ENCODE measurements at regions not wholly inside any gene's neighbourhood (a gene's known extent, or its start where the extent isn't known, plus 50 kb on each side); places are given as distances from the start of the nearest gene placed in this dataset.
"Not testable (repeated sequence)": the region's sequence is repeated elsewhere in the genome, so short reads cannot be mapped to it uniquely, and the experiment has no call there.

DNA sequence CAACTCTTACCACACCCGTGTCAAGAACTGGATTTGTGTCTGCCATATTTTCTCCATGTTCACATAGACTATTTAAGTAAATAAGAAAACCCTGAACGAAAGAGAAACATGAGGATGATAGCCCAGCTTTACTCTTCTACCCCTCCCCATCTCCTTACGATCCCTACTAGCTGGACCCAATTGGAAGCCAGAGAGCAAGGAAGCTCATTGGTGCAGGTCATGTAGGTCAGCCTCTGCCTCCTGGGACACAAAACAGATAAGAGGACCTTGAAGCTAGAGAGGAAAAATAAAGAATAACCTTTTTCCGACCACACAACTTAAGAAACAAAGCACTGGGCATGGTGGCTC lies 124.6 kb upstream of the ATF7IP start:
- H3K9me3 ChIP-seq (ENCODE audit: control insufficient read depth, insufficient read depth, low read length), result peaks cover 23% of the 10 kb centered on the region
- H3K27ac ChIP-seq (ENCODE audit: low read depth, low read length), result peak overlapping the region; percentile 81
- H3K4me2 ChIP-seq (ENCODE audit: low read length), result peak overlapping the region; percentile 71

DNA sequence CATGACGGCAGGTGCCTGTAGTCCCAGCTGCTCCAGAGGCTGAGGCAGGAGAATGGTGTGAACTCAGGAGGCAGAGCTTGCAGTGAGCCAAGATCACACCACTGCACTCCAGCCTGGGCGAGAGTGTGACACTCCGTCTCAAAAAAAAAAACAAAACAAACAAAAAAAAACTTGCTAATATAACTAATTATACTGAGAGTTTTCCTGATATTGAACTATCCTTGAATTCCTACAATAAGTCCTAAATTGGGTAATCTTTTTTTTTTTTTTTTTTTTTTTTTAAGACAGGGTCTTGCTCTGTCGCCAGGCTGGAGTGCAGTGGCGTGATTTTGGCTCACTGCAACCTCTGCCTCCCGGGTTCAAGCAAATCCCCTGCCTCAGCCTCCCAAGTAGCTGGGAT lies 122.7 kb upstream of the ATF7IP start:
- H3K79me2 ChIP-seq (ENCODE audit: control insufficient read depth, low read length); H3K27me3 ChIP-seq (ENCODE audit: control insufficient read depth, low read length); H3K4me2 ChIP-seq (ENCODE audit: low read length); H3K4me3 ChIP-seq (ENCODE audit: low read length); H3K27ac ChIP-seq (ENCODE audit: low read depth, low read length); H3K9me2 ChIP-seq (replicated peaks; ENCODE audit: control insufficient read depth, low read length); H4K20me1 ChIP-seq (ENCODE audit: control insufficient read depth, insufficient read depth, low read depth, low read length): not testable (repeated sequence)
- peaks cover 13% of the 10 kb centered on the region for H3F3A ChIP-seq (ENCODE audit: control insufficient read depth, insufficient read depth)
- H3K36me3 ChIP-seq (ENCODE audit: control insufficient read depth, low read length), result peaks cover 13% of the 10 kb centered on the region
- H3K9me3 ChIP-seq (ENCODE audit: control insufficient read depth, insufficient read depth, low read length), result peaks cover 23% of the 10 kb centered on the region
- H3K4me1 ChIP-seq (ENCODE audit: control insufficient read depth, low read length), result peaks cover 57% of the 10 kb centered on the region

More for the DNA sequence above, 124.6 kb upstream of the ATF7IP start:
- Histone ChIP-seq H3K36me3 (ENCODE audit: control insufficient read depth, low read length) (peaks cover 13% of the 10 kb centered on the region), H4K20me1 (ENCODE audit: control insufficient read depth, insufficient read depth, low read depth, low read length) (no peaks in the 10 kb centered on the region), H3F3A (ENCODE audit: control insufficient read depth, insufficient read depth) (peaks cover 13% of the 10 kb centered on the region), H3K9me2 (replicated peaks; ENCODE audit: control insufficient read depth, low read length) (no peaks in the 10 kb centered on the region), H3K4me3 (ENCODE audit: low read length) (peak overlapping the region; percentile 66), H3K79me2 (ENCODE audit: control insufficient read depth, low read length) (no peaks in the 10 kb centered on the region), H3K4me1 (ENCODE audit: control insufficient read depth, low read length) (peaks cover 49% of the 10 kb centered on the region), H3K27me3 (ENCODE audit: control insufficient read depth, low read length) (no peaks in the 10 kb centered on the region)
- TF ChIP-seq, protein P1, sequence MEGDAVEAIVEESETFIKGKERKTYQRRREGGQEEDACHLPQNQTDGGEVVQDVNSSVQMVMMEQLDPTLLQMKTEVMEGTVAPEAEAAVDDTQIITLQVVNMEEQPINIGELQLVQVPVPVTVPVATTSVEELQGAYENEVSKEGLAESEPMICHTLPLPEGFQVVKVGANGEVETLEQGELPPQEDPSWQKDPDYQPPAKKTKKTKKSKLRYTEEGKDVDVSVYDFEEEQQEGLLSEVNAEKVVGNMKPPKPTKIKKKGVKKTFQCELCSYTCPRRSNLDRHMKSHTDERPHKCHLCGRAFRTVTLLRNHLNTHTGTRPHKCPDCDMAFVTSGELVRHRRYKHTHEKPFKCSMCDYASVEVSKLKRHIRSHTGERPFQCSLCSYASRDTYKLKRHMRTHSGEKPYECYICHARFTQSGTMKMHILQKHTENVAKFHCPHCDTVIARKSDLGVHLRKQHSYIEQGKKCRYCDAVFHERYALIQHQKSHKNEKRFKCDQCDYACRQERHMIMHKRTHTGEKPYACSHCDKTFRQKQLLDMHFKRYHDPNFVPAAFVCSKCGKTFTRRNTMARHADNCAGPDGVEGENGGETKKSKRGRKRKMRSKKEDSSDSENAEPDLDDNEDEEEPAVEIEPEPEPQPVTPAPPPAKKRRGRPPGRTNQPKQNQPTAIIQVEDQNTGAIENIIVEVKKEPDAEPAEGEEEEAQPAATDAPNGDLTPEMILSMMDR (IDR thresholded peaks at IDR 0.05; ENCODE audit: low read depth, low read length, poor library complexity, severe bottlenecking), result no peak
- TF ChIP-seq EZH2phosphoT487 (IDR thresholded peaks at IDR 0.05; ENCODE audit: borderline replicate concordance, low read length), result no peak

DNA sequence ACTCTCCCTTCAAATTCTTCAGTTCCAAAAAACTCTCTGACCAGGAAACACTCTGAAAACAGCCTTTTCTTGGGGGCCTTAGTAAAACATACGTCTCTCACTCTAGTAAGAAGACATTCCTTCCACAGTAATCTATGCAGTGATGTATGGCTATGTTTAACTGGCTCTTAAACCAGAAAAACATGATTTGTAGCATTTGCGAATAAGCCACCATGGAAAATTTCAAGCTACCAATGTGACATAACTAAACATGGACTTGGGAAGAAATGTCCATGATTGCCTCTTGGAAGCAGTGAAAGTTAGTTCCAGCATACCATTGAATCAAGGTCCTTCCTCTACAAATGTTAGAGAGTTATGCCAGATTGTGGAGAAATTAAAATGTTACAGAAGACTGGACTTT lies 121.5 kb upstream of the ATF7IP start:
- no peak overlapping the region for H3K4me2 ChIP-seq (ENCODE audit: low read length)
- H3K4me1 ChIP-seq (ENCODE audit: control insufficient read depth, low read length), result peaks cover 51% of the 10 kb centered on the region
- H3K36me3 ChIP-seq (ENCODE audit: control insufficient read depth, low read length), result peaks cover 13% of the 10 kb centered on the region
- H3K27me3 ChIP-seq (ENCODE audit: control insufficient read depth, low read length), result no peaks in the 10 kb centered on the region
- H3K9me2 ChIP-seq (replicated peaks; ENCODE audit: control insufficient read depth, low read length), result no peaks in the 10 kb centered on the region
- H4K20me1 ChIP-seq (ENCODE audit: control insufficient read depth, insufficient read depth, low read depth, low read length), result no peaks in the 10 kb centered on the region
- no peaks in the 10 kb centered on the region for H3K79me2 ChIP-seq (ENCODE audit: control insufficient read depth, low read length)
- peak overlapping the region; percentile 53 for H3K27ac ChIP-seq (ENCODE audit: low read depth, low read length)
- peaks cover 23% of the 10 kb centered on the region for H3K9me3 ChIP-seq (ENCODE audit: control insufficient read depth, insufficient read depth, low read length)
- no peak overlapping the region for H3K4me3 ChIP-seq (ENCODE audit: low read length)
- TF ChIP-seq EZH2phosphoT487 (IDR thresholded peaks at IDR 0.05; ENCODE audit: borderline replicate concordance, low read length), result no peak
- TF ChIP-seq, protein P1 (IDR thresholded peaks at IDR 0.05; ENCODE audit: low read depth, low read length, poor library complexity, severe bottlenecking), result no peak
- H3F3A ChIP-seq (ENCODE audit: control insufficient read depth, insufficient read depth), result peaks cover 13% of the 10 kb centered on the region

DNA sequence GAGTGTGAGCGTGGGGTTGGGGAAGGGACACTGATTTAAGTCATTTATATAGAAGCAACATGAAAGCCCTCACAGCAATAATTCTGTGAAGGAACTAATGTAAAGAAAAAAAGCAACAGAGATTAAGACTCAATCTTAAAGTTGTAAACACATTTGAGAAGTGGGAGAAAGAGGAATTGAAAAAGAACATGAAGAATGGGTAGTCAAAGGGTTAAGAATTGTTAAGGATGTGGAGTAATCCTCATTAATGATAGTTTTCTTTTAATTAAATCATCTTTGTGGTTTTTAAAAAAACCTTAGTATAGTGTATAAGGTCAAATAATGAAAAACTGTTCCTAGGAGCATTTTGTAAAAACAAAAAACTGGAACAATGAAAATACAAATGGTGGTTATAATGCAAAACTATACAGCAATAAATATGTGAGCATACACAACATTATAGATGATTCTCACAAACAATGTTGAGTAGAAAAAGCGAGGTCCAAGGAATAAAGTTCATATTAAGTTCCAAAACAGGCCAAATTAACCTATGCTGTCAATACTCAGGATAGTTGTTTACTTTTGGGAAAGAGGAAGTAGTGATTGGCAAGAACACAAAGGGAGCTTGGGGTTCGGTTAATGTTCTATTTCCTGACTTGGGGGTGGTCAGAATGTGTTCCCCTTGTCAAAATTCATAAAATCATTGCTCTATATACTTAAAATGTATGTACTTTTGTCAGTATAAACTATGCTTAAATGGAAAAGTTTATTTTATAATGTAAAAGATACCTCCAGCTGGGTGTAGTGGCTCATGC lies 120.4 kb upstream of the ATF7IP start:
- peaks cover 13% of the 10 kb centered on the region for H3K36me3 ChIP-seq (ENCODE audit: control insufficient read depth, low read length)
- peak overlapping the region; percentile 53 for H3K27ac ChIP-seq (ENCODE audit: low read depth, low read length)
- H3F3A ChIP-seq (ENCODE audit: control insufficient read depth, insufficient read depth), result peaks cover 2% of the 10 kb centered on the region
- peak overlapping the region; percentile 30 for H3K4me3 ChIP-seq (ENCODE audit: low read length)
- H3K27me3 ChIP-seq (ENCODE audit: control insufficient read depth, low read length), result no peaks in the 10 kb centered on the region
- H4K20me1 ChIP-seq (ENCODE audit: control insufficient read depth, insufficient read depth, low read depth, low read length), result no peaks in the 10 kb centered on the region
- H3K79me2 ChIP-seq (ENCODE audit: control insufficient read depth, low read length), result no peaks in the 10 kb centered on the region
- H3K4me1 ChIP-seq (ENCODE audit: control insufficient read depth, low read length), result peaks cover 39% of the 10 kb centered on the region
- peak overlapping the region; percentile 51 for H3K4me2 ChIP-seq (ENCODE audit: low read length)
- H3K9me3 ChIP-seq (ENCODE audit: control insufficient read depth, insufficient read depth, low read length), result peaks cover 23% of the 10 kb centered on the region
- TF ChIP-seq EZH2phosphoT487 (IDR thresholded peaks at IDR 0.05; ENCODE audit: borderline replicate concordance, low read length), result no peak
- TF ChIP-seq, protein P1 (IDR thresholded peaks at IDR 0.05; ENCODE audit: low read depth, low read length, poor library complexity, severe bottlenecking), result no peak
- no peaks in the 10 kb centered on the region for H3K9me2 ChIP-seq (replicated peaks; ENCODE audit: control insufficient read depth, low read length)

Measured in DOHH2 (cell line).